ENCODE measurements at regions not wholly inside any gene's neighbourhood (a gene's known extent, or its start where the extent isn't known, plus 50 kb on each side); places are given as distances from the start of the nearest gene placed in this dataset.

DNA sequence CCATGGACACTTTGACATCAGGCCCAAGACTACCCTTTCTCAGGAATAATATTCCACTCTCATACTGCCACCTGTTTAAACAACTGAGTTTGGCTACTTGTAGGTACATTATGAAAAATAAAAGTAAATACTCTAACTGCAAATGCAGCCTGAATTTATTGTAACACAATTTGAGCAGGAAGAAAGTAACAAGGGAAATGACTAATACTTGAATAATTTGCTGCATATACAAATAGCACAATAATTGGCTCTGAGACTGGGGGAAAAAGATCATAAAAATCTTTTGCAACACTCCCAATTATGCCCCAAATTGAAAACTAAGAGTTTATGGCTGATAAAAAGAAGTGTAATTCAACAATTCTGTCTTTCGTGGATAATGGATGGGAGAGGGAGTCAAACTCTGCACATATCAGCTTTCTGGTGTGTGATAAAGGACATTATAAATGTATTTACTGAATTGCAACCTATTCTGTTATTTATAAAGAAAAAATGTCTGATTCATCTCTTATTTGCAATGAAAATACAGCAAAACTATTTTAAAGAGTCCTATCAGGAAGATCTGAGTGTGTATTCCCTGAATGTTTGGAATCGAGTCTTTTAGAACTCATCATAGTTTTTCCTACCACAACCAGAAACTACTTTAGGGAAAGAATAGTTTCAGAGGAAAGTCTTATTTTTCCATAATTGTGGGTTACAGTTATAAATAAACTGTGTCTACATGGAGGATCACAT, 359.0 kb downstream of the JRKL start:
- no peak for TF ChIP-seq POLR2A (IDR thresholded peaks at IDR 0.05)
- TF ChIP-seq, protein P1, sequence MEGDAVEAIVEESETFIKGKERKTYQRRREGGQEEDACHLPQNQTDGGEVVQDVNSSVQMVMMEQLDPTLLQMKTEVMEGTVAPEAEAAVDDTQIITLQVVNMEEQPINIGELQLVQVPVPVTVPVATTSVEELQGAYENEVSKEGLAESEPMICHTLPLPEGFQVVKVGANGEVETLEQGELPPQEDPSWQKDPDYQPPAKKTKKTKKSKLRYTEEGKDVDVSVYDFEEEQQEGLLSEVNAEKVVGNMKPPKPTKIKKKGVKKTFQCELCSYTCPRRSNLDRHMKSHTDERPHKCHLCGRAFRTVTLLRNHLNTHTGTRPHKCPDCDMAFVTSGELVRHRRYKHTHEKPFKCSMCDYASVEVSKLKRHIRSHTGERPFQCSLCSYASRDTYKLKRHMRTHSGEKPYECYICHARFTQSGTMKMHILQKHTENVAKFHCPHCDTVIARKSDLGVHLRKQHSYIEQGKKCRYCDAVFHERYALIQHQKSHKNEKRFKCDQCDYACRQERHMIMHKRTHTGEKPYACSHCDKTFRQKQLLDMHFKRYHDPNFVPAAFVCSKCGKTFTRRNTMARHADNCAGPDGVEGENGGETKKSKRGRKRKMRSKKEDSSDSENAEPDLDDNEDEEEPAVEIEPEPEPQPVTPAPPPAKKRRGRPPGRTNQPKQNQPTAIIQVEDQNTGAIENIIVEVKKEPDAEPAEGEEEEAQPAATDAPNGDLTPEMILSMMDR (IDR thresholded peaks at IDR 0.05) = no peak
- no peak for TF ChIP-seq POLR2AphosphoS5 (IDR thresholded peaks at IDR 0.05)
- TF ChIP-seq EP300 (IDR thresholded peaks at IDR 0.05; ENCODE audit: low read depth) = no peak
